ENCODE measurements at regions not wholly inside any gene's neighbourhood (a gene's known extent, or its start where the extent isn't known, plus 50 kb on each side); places are given as distances from the start of the nearest gene placed in this dataset.

GRCh38 chr14:84809158-84809557 lies 720.8 kb upstream of the FLRT2 start:
- Histone ChIP-seq H3K4me1 (ENCODE audit: control insufficient read depth, extremely low read depth, insufficient read depth, low read length) (peaks cover 10% of the 10 kb centered on the region), H3K36me3 (ENCODE audit: control insufficient read depth in 2 of 2, extremely low read depth in 1 of 2, insufficient read depth in 2 of 2, low read length in 2 of 2) (no peaks in the 10 kb centered on the region), H3K27me3 (ENCODE audit: control insufficient read depth in 2 of 2, insufficient read depth in 2 of 2, low read length in 2 of 2) (no peaks in the 10 kb centered on the region), H2AFZ (ENCODE audit: low read depth, low read length) (no peak overlapping the region), H3K27ac (ENCODE audit: insufficient read depth, low read depth, low read length) (no peak overlapping the region), H4K20me1 (replicated peaks; ENCODE audit: control insufficient read depth, extremely low read depth, insufficient read depth, low read length) (no peaks in the 10 kb centered on the region), H3K4me2 (ENCODE audit: insufficient read depth, low read length) (no peak overlapping the region), H3K79me2 (ENCODE audit: control insufficient read depth, insufficient read depth, low read length) (no peaks in the 10 kb centered on the region), H3K9ac (replicated peaks; ENCODE audit: extremely low read depth, insufficient read depth, low read length) (no peak overlapping the region), H3K4me3 (replicated peaks in 1 of 3; ENCODE audit: insufficient read depth in 1 of 3, low read depth in 1 of 3, low read length in 3 of 3) (no peak overlapping the region), H3K9me1 (replicated peaks; ENCODE audit: control insufficient read depth, extremely low read depth, insufficient read depth, low read length) (no peaks in the 10 kb centered on the region), H3K9me3 (replicated peaks; ENCODE audit: control insufficient read depth, insufficient read depth, low read length) (no peaks in the 10 kb centered on the region)
- FAIRE-seq = no peak
- POLR2A ChIA-PET = no interaction called here
- no peak for DNase-seq (ENCODE audit: low read depth, low spot score)
- BruUV-seq (replicated peaks) = no TSS peak
- TF ChIP-seq GATA2 (IDR thresholded peaks at IDR 0.05; ENCODE audit: insufficient read depth, insufficient read length, low read depth, low read length) = no peak
- intact Hi-C loops (cut with micrococcal nuclease) (loop anchor here (5.0 kb wide), 1 partner anchor 557 kb away; no protein-coding TSS in a partner anchor), dilution Hi-C loops (cut with MboI; ENCODE audit: extremely low pct_ligation_motif_present, low sequenced_read_pairs) (no loop called here)
- CTCF ChIA-PET = interaction anchor here (1.7 to 2.1 kb wide), 2 partner anchors 9 to 13 kb away, joined by 5 to 6 read pairs; no protein-coding TSS in a partner anchor

GRCh38 chr14:84814391-84814790 lies 715.6 kb upstream of the FLRT2 start:
- Histone ChIP-seq H3K36me3 (ENCODE audit: control insufficient read depth in 2 of 2, extremely low read depth in 1 of 2, insufficient read depth in 2 of 2, low read length in 2 of 2) (no peaks in the 10 kb centered on the region), H3K4me3 (replicated peaks in 1 of 3; ENCODE audit: insufficient read depth in 1 of 3, low read depth in 1 of 3, low read length in 3 of 3) (no peak overlapping the region), H3K9ac (replicated peaks; ENCODE audit: extremely low read depth, insufficient read depth, low read length) (no peak overlapping the region), H4K20me1 (replicated peaks; ENCODE audit: control insufficient read depth, extremely low read depth, insufficient read depth, low read length) (no peaks in the 10 kb centered on the region), H3K79me2 (ENCODE audit: control insufficient read depth, insufficient read depth, low read length) (no peaks in the 10 kb centered on the region), H3K4me2 (ENCODE audit: insufficient read depth, low read length) (no peak overlapping the region), H3K27ac (ENCODE audit: insufficient read depth, low read depth, low read length) (no peak overlapping the region), H3K27me3 (ENCODE audit: control insufficient read depth in 2 of 2, insufficient read depth in 2 of 2, low read length in 2 of 2) (no peaks in the 10 kb centered on the region), H3K4me1 (ENCODE audit: control insufficient read depth, extremely low read depth, insufficient read depth, low read length) (no peaks in the 10 kb centered on the region), H3K9me1 (replicated peaks; ENCODE audit: control insufficient read depth, extremely low read depth, insufficient read depth, low read length) (no peaks in the 10 kb centered on the region), H2AFZ (ENCODE audit: low read depth, low read length) (no peak overlapping the region), H3K9me3 (replicated peaks; ENCODE audit: control insufficient read depth, insufficient read depth, low read length) (no peaks in the 10 kb centered on the region)
- FAIRE-seq (no peak), DNase-seq (ENCODE audit: low read depth, low spot score) (no peak)
- POLR2A ChIA-PET = no interaction called here
- dilution Hi-C loops (cut with MboI; ENCODE audit: extremely low pct_ligation_motif_present, low sequenced_read_pairs) = no loop called here
- intact Hi-C loops (cut with micrococcal nuclease) = no loop called here
- BruUV-seq (replicated peaks) = no TSS peak
- TF ChIP-seq POLR2A (IDR thresholded peaks at IDR 0.05; ENCODE audit: low read depth, low read length) (no peak), CTCF (IDR thresholded peaks at IDR 0.05; ENCODE audit: extremely low read depth in 1 of 2, insufficient read depth in 1 of 2, low read depth in 1 of 2, low read length in 2 of 2) (no peak), EZH2 (IDR thresholded peaks at IDR 0.05; ENCODE audit: borderline replicate concordance, low read depth, low read length, severe bottlenecking) (no peak), MYC (IDR thresholded peaks at IDR 0.05; ENCODE audit: low read depth, low read length) (no peak), GATA2 (IDR thresholded peaks at IDR 0.05; ENCODE audit: insufficient read depth, insufficient read length, low read depth, low read length) (no peak), POLR2AphosphoS5 (IDR thresholded peaks at IDR 0.05; ENCODE audit: insufficient read depth, low read depth, low read length) (no peak)
- CTCF ChIA-PET = no interaction called here
